ENCODE measurements at regions not wholly inside any gene's neighbourhood (a gene's known extent, or its start where the extent isn't known, plus 50 kb on each side); places are given as distances from the start of the nearest gene placed in this dataset.

- TF ChIP-seq EP300 (IDR thresholded peaks at IDR 0.05) (no peak), POLR2A (IDR thresholded peaks at IDR 0.05) (no peak)
- TF ChIP-seq, protein P1, sequence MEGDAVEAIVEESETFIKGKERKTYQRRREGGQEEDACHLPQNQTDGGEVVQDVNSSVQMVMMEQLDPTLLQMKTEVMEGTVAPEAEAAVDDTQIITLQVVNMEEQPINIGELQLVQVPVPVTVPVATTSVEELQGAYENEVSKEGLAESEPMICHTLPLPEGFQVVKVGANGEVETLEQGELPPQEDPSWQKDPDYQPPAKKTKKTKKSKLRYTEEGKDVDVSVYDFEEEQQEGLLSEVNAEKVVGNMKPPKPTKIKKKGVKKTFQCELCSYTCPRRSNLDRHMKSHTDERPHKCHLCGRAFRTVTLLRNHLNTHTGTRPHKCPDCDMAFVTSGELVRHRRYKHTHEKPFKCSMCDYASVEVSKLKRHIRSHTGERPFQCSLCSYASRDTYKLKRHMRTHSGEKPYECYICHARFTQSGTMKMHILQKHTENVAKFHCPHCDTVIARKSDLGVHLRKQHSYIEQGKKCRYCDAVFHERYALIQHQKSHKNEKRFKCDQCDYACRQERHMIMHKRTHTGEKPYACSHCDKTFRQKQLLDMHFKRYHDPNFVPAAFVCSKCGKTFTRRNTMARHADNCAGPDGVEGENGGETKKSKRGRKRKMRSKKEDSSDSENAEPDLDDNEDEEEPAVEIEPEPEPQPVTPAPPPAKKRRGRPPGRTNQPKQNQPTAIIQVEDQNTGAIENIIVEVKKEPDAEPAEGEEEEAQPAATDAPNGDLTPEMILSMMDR (IDR thresholded peaks at IDR 0.05), result no peak
These were observed 94.4 kb upstream of the COL1A2 start for GRCh38 chr7:94300176-94300835.

All from tibial nerve (tissue), 4 donors.